ENCODE measurements at regions not wholly inside any gene's neighbourhood (a gene's known extent, or its start where the extent isn't known, plus 50 kb on each side); places are given as distances from the start of the nearest gene placed in this dataset.
A peak's percentile ranks its signal among the peaks of the same experiment; 100 is the strongest.
"Not testable (repeated sequence)": the region's sequence is repeated elsewhere in the genome, so short reads cannot be mapped to it uniquely, and the experiment has no call there.

DNA sequence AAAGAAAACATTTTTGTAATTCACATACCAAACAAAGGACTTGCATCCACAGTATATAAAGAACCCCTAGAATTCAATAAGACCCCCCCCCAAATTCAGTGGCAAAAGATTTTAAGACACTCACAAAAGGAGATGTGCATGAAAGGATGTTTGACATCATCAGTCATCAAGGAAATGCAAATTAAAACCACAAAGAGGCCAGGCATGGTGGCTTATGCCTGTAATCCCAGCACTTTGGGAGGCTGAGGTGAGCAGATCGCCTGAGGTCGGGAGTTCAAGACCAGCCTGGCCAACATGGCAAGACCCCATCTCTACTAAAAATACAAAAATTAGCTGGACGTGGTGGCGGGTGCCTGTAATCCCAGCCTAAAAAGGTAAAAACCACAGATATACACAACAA, 61.3 kb downstream of the AIPL1 start:
- not testable (repeated sequence) for DNase-seq (ENCODE audit: low spot score)

DNA sequence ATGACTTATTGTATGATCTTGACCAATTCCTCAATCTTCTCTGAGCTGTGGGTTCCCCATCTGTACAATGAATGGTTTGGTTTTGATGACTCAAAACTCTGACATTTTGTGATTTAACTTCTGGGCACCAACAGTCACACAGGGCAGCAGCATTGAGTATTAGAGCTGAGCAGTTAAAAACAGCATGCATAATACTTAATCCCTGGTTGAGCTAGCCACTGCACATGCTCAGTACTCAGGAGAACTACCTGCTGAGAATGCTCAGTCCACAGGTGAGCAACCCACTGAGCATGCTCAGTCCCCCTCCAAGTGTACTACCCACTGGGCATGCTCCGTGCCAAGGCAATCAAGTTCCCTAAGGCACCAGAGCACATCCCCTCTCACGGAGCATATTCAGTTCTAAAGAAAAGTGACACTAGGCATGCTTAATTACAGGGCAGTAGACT, 68.7 kb downstream of the AIPL1 start:
- no peak for DNase-seq (ENCODE audit: low spot score)

DNA sequence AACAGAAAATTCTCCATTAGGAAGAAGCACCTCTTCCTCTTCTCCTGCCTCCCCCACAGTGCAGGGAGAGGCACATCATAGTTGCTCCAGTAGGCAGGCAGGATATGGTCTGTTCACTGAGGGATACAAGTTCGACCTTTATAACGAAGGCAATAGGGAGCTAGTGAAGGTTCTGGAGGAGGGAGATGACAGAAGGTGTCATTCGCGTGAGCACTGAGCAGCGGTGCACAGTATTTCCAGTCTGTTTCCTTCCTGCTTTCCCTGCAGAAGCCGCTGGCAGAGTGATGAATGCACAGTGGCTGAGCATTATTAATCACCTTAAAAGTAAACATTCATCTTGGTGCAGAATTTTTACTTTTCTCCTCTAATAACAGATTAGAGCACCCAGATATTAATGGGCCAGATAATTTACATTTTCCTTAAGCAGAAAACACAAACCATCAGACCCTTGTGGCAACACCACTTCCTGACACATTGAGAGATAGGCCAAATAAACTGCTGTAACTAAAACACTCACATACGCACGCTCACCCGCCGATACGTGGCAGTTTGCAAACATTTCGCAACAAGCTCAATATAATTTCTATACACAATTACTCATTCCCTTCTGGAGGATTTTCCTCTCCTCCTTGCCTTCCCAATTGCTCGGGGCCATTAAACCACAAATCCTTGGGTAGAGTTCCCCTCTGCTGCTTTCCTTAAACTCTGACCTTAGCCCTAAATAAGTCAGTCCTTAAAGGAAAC, 69.5 kb downstream of the AIPL1 start:
- no peak for DNase-seq (ENCODE audit: low spot score)

DNA sequence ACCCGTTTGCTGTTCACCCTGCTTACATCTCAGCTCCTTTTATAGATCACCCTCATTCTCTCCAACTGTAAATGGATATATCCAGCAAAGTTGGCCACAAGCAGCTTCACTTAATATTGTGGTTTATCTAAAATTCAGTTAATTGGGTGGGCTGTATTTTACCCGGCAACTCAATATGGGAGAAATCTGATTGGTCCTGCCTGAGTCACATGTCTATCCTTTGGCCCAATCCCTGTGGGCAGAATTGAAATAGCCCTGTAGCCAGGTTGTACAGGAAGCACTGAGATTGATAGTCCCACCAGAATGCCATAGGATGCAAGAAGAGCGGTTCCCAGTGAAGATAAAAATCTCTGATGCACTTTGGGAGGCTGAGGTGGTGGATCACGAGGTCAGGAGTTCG, 73.2 kb downstream of the AIPL1 start:
- no peak for DNase-seq (ENCODE audit: low spot score)

DNA sequence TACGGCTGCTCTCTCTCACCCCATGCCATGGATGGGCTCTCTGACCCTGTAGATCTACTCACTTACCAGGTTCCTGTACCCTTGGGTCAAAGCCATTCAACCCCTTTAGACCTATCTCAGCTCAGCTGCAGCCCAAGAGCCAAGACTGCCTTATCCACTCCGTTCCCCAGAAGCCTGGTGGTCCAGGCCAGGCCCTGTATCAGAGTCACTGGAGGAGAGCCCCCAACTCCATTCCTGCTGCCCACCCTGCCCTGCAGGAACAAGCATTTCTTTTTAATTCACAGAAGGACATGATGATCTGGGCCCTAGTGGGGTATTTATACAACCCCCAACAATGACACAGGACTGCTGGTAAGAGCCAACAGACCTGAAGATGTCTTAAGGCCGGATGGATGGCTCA, 76.8 kb downstream of the AIPL1 start:
- DNase-seq (ENCODE audit: low spot score), result no peak

DNA sequence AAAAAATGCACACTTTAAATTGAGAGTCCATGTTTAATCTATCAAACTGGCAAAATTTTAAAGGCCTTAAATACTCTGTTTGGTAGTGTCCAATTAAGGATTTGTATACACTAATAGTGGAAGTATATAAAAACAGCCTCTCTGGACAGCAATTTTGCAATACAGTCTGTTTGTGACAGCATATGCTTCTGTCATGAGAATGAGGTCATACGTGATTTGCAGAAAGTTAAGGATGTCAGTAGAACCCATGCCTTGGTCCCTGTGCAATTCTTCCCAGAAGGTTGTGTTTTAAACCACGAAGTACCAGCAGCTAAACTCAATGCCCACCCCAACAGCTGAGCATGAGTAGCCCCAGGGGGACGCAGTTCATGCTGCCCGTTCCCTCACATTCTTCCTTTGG, 78.4 kb downstream of the AIPL1 start:
- DNase-seq (ENCODE audit: low spot score), result no peak

DNA sequence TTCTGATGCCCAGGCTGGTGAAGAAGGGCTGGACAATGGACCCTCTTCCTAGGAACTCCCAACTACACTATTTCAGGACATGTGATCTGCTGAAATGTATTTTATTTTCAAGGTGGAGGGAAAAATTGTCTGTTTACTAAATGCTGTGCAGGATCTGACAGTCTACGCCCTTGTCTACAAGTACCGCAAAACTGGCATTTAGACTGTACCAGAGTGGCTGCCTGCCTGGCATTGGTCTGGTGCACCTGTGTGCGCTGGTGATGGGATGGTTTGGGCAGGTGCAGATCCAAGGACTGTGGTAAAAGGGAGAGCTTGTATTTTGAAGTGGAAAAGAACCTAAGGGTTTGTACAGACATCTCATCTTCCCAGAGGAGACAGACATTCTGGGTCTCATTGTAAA, 79.7 kb downstream of the AIPL1 start:
- DNase-seq (ENCODE audit: low spot score), result no peak

DNA sequence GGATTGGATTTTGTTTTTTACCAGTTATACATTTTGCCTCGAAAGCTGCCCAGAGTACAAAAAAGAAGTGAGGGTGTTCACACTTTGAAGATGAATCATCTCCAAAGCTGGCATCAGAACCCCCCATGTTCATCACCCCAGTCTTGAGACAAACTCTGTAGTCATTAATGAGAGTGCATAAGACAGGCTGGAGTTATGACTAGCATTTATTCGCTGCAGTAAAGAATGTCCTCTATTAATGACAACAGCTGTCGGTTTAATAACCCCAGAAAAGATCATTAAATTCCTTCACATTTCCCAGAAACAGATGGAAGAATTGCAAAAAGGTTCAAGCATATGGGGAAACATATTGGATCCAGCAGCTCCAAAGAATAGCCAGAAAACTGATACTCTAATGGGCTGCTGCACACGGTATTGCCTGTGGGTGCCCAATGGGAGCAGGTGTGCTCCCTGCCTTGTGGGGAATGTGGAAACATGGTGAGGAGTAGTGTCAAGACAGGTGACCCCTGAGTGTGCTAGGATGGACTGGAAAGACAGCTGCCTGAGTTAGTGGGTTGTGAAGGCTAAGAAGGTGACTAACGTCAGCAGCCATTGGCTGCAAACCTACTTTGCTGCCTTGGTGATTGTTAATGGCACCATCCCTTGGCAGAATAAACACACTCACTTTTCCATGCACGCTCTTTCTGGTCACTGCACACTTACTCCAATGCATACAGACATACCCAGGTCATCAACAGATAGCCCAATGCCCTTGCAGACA, 81.9 kb downstream of the AIPL1 start:
- DNase-seq (ENCODE audit: low spot score), result no peak

DNA sequence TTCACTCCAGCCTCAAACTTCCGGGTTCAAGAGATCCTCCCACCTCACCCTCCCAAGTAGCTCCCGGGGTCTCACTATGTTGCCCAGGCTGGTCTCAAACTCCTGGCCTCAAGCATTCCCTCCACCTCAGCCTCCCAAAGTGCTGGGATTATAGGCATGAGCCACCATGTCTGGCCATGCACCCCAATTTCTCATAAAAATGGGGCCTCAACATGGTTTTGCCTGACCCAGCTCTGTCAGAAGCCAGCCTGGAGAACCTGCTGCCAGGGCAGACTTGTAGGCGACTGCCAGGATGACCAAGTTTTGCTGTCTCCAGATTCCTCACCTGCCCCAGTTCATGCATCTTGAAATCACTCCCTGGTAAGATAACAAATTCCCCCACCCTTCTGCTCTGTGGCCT, 82.9 kb downstream of the AIPL1 start:
- no peak for DNase-seq (ENCODE audit: low spot score)

DNA sequence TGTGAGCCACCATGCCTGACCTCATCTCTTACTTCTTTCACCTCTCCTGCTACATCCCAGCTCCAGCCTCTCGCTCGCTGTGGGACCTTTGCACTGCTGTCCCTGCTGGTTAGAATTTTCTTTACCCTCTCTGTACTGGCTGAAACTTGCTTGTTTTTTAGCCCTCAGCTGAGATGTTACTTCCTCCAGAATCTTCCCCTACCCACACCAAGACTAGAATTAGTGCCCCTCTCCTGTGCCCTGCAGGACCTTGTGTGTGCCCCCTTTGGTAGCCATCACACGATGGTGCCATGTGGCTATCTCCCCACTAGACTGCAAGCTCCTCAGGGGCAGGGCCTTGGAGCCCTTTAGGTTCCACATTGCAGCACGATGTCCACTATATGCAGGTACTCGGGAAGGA, 84.1 kb downstream of the AIPL1 start:
- no peak for DNase-seq (ENCODE audit: low spot score)

DNA sequence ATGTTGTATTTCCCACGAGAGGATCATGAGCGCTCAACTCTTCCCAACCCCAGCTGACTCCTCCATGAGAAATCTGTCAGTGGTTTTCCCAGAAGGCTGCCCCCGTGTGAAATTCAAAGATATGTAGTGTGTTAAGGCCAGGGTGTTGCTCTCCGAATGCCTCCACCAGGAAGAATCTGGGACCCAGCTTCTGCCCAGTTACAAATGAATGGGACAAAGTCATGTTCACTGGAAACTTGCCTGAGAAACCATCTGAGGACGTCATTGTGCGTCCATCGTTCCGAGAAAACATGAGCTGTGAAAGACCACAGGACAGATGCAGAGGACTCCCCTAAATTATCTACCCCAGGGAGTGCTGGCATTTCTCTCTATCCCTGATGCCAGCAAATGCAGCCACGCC, 86.0 kb downstream of the AIPL1 start:
- no peak for DNase-seq (ENCODE audit: low spot score)

DNA sequence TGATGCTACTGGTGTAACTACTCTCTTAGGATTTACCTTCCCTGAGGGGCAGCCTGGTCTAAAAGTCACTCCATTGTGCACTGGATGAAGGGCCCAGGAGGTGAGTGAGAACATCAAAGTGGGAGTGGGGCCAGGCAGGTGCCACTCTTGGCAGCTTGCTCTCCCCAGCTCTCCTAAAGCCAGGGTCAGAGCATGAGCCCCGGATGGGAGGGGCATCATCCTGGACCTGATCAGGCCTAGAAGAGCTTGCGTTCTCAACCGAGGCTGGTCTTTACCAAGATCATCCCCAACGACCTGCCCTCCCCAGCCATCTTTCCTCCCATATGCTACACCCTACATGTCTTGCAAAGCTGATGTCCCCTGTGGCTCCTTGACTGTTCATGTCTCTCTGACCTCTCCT, 87.1 kb downstream of the AIPL1 start:
- DNase-seq (ENCODE audit: low spot score), result no peak

DNA sequence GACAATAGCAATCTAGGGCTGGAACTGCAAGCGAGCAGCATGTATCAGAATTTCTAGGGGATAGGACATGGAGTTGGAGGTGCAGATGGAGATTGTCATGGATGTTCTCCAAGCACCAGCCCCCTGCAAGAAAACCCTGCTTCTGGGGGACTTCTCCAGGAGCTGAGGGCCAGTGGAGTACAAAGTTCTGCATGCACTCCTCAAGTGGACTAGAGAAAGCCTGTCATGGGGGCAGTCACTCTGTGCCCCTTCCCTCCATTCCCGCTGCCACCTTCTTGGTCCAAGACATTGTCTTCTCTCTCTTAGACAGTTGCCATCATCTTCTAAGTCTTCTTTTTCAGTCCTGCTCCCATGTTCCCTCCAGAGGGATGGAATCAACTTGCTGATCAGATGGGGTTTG, 87.9 kb downstream of the AIPL1 start:
- DNase-seq (ENCODE audit: low spot score), result no peak

DNA sequence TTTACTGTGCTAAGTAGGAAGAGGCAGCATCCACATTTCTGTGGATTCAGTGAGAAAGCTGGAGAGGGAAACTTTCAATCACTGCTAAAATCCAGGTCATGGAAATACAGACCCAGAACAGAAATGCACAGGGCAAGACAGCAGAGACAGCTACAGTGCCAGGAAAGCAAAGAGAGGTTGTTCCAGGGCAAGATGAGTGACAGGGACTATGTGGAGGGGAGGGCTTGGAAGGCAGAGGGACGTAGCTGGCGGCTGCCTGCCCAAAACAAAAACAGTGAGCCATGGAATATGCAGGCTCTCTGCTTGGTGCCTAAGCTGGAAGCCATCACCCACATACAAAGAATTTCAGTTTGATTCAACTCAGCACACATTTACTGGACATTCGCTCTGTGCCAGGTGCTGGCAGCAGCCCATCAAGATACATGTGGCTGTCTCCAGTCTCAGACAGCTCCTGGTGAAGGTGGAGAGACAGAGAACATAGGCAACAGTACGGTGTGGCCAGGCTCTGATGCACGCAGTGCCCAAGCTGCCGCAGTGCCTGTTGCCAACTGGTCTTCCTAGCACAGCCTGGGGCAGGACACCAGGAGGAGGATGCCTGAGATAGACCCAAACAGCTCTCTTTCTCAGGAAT, 88.7 kb downstream of the AIPL1 start:
- DNase-seq (ENCODE audit: low spot score), result no peak

DNA sequence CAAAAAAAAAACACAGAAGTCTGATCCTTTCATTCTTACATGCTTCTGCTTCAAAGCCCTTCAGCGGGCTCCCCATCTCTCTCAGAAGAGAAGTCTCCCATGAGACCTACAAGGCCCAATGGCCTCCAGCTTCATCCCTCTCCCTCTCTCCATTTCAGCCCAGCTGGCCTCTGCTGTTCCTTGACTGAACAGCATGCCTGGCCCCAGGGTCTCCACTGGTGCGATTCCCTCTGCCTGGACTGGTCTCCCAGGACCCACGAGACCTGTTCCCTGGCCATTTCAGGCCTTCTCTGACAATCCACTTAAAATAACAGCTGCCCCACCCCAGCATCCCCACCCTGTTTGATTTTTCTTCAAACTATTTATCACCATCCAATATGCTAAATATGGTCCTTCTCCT, 91.2 kb downstream of the AIPL1 start:
- DNase-seq (ENCODE audit: low spot score), result no peak

DNA sequence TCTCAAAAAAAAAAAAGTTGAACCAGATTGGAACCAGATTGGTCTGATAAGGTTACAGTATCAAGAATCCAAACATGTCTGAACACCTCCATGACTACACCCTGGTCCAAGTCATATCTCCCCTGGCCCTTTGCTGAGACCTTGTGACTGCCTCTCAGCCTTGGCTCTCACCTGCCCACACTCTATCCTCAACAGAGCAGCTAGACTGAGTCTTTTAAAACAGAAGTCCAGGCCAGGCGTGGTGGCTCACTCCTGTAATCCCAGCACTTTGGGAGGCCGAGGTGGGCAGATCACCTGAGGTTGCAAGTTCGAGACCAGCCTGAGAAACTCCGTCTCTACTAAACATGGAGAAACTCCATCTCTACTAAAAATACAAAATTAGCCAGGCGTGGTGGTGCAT, 91.7 kb downstream of the AIPL1 start:
- no peak for DNase-seq (ENCODE audit: low spot score)

DNA sequence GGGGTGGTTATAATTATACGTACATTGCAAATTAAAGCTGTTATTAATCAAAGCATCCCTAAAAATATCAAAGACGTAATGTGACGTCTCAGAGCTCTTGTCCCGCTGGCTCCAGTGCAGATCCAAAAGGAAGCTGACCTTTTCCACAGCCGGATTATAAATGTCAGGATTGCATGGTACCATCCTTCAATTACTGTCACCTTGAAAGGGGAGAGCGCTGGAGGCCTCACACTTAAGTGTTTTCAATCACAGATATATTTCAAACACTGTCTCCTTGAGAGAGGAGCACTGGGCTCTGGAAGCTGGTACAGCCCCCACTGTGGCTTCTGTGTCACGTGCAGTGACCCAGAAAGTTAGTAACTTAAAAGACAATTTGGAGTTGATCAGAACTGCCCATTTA, 94.2 kb downstream of the AIPL1 start:
- DNase-seq (ENCODE audit: low spot score), result no peak

DNA sequence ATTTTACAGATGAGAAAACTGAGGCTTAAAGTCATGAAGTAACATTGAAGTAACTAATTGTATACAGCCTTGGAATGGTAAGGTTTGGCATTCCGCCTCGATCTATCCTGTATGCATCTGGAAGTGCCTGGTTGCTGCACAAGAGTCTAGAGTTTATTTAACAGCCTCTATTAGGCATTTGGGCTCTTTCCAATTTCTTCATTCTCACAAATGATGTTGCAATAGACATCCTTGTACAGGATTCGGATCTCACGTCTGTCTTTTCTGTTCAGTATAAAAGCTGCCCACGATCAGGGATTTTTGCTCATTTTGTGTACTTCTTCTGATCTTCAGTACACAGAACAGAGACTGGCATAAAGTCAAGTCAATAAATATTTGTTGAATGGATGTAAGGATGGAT, 100.5 kb downstream of the AIPL1 start:
- no peak for DNase-seq (ENCODE audit: low spot score)

DNA sequence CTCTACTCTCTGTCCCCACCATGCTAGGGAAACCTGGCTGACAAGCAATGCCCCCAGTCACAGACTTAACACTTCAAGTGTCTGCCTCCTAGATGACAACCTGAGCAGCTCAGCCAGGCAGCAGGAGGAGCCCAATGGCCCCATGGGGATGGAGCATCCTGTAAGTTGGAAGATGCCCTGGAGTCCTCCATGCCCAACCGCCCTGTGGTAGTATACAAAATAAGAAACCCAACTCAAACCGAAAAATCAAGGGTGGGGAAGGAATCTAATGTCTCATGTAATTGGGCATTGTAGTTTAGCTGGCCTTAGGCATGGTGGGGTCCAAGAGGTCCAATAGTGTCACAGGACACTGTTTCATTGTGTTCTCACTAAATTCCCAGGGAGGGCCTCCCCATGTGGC, 104.0 kb downstream of the AIPL1 start:
- no peak for DNase-seq (ENCODE audit: low spot score)

DNA sequence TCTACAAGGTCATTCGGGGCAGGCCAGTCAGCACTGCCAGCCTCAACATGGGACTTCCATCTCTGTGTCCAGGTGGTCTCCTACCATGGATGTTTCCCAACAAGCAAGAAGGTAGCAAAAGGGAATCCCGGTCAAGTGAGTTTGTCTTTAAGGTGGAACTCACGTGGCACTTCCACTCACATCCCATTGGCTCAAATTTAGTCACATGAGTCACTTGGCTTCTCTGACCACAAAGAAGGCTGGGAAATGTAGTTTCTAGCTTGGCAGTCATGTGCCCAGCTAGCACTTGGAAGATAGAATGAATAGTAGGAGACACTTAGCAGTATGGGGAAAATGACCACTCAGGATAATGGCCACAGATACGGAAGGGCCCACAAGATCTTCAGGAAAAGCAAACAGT, 106.6 kb downstream of the AIPL1 start:
- peak; percentile 22 for DNase-seq (ENCODE audit: low spot score)

DNA sequence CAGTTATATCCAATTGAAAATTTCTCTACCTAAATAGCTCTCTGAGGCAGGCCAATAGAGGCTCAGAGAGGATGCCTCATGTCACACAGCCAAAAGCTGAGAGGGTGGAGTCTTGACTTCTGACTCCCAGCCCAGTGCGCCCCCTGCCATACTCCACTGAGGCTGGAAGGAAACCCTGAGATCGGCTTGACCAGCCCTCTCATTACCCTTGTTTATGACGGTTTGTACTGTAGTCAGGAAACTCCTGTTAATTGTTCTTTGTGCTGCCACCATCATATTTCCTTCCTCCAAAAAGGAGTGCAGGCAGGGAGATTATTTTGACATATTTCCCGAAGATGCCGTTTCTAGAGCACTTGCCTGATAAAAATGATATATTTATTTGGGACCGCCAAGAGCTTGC, 107.9 kb downstream of the AIPL1 start:
- DNase-seq (ENCODE audit: low spot score), result no peak

DNA sequence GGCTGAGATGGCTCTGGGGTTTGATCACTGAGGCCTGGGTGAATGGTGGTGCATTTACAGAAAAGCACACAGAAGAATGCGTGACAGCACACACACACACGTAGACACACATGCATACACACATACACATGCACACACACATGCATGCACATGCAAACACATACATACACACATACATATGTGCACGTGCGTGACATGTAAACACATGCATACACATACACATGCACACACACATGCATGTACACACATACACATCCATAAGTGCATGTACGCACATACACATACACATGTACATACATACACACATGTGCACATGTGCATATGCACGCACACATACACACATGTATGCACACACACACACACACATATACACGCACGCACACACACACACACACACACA, 108.4 kb downstream of the AIPL1 start:
- no peak for DNase-seq (ENCODE audit: low spot score)

DNA sequence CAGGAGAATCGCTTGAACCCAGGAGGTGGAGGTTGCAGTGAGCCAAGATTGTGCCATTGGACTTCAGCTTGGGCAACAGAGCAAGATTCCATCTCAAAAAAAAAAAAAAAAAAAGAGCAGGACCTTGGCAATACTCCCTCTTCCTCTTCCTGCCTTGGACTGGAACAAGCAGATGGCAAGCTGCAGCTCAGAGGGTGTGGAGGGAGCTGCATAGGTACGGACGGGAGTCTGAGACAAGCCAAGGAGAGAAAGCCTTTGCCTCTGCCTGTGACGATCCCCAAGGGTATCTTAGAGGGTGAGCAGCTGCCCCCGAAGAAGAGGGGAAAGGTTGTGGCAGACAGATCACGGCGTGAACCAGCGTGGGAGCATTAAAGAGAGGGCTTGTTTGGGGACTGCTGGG, 109.2 kb downstream of the AIPL1 start:
- no peak for DNase-seq (ENCODE audit: low spot score)

Measured in SW480 (cell line).